Gastroesophageal sphincter (tissue), 4 donors: ENCODE measurements at regions not wholly inside any gene's neighbourhood (a gene's known extent, or its start where the extent isn't known, plus 50 kb on each side); places are given as distances from the start of the nearest gene placed in this dataset.
"Not testable (repeated sequence)": the region's sequence is repeated elsewhere in the genome, so short reads cannot be mapped to it uniquely, and the experiment has no call there.

Source experiments
- ATAC-seq: fragments of 150-250 bp; one replicate; pipeline ENCODE4 v1.9.1; 2016; ENCODE audit warnings: mild to moderate bottlenecking, moderate library complexity
- H3K27ac ChIP-seq, 4 donors: fragments of 200-600 bp; sonication (generic) in 3 of 4; 1 replicate in 3 of 4; 2 replicates in 1 of 4; pipeline ENCODE4 v1.5.1; 2016 to 2019
- H3K27me3 ChIP-seq: fragments of 200-600 bp; sonication (generic); one replicate; pipeline ENCODE4 v1.5.1; 2019
- H3K36me3 ChIP-seq, 2 donors: fragments of 200-600 bp; sonication (generic); one replicate each; pipeline ENCODE4 v1.5.1; 2019; ENCODE audit warnings: control low read depth in 1 of 2
- H3K4me1 ChIP-seq, 3 donors: fragments of 200-600 bp; sonication (generic); 1 replicate in 2 of 3; 2 replicates in 1 of 3; pipeline ENCODE4 v1.5.1; 2016 to 2019; ENCODE audit warnings: control low read depth in 2 of 3
- H3K4me3 ChIP-seq, 2 donors: fragments of 200-600 bp; sonication (generic); one replicate each; pipeline ENCODE4 v1.5.1; 2019; ENCODE audit warnings: mild to moderate bottlenecking in 1 of 2, moderate library complexity in 1 of 2
- H3K9me3 ChIP-seq, 3 donors: fragments of 200-600 bp; sonication (generic); one replicate each; pipeline ENCODE4 v1.5.1; 2017 to 2019; ENCODE audit warnings: control low read depth in 2 of 3
- EP300 ChIP-seq: sonication (generic); formaldehyde crosslinking; IDR thresholded peaks from one replicate; pipeline ENCODE4 v1.6.1; 2017; ENCODE audit warnings: antibody characterized with exemption, mild to moderate bottlenecking
- POLR2A ChIP-seq, 2 donors: fragments of 450-650 bp; IDR thresholded peaks; one replicate each; pipeline ENCODE4 v1.6.1; 2017; ENCODE audit warnings: antibody characterized with exemption in 2 of 2, mild to moderate bottlenecking in 2 of 2, moderate library complexity in 1 of 2
- POLR2AphosphoS5 ChIP-seq: sonication (generic); formaldehyde crosslinking; IDR thresholded peaks from one replicate; pipeline ENCODE4 v1.6.1; 2017; ENCODE audit warnings: antibody characterized with exemption
- WGBS, 2 donors: methylation state at CpG; one replicate each; pipeline ENCODE4 v1.1.5; 2018; ENCODE audit warnings: low coverage in 1 of 2; 5-methylcytosine and 5-hydroxymethylcytosine counted together
- TF ChIP-seq, protein P1 (sequence below), 4 experiments: fragments of 200-600 bp in 2 of 4; fragments of 450-650 bp in 2 of 4; sonication (generic) in 1 of 4; IDR thresholded peaks; one replicate each; pipeline ENCODE4 v1.5.1; 2017 to 2019; ENCODE audit warnings: antibody characterized with exemption in 4 of 4, mild to moderate bottlenecking in 2 of 4, moderate library complexity in 2 of 4

DNA sequence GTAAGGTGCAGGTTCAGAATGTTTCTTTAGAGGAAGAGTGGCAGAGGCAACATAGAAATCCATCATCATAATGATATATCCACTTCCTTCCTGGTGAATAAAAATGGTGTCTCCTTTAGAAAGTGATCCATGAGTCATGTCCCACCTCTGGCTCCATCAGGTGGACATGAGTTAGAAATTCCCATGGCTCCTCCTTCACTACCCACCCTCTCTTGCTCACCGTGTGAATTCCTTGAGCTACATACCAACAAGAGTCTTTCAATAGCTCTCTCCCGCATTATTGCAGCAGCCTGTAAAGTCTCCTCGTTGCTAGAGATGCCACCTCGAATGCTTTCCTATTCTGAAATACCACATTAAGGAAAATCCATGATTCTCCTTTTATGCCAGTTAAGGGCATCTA, 317.6 kb downstream of the LNPK start:
- Histone ChIP-seq H3K4me3 (no peak overlapping the region), H3K27me3 (peaks cover 68% of the 10 kb centered on the region), H3K36me3 (no peaks in the 10 kb centered on the region), H3K9me3 (no peaks in the 10 kb centered on the region), H3K27ac (no peak overlapping the region), H3K4me1 (no peaks in the 10 kb centered on the region)
- WGBS, 2 donors = 46 to 76% methylated on average over 4 of the region's 4 CpGs
- no peak for ATAC-seq
- TF ChIP-seq EP300 (no peak), POLR2AphosphoS5 (no peak), POLR2A (IDR thresholded peaks at IDR 0.05) (no peak)
- TF ChIP-seq, protein P1, sequence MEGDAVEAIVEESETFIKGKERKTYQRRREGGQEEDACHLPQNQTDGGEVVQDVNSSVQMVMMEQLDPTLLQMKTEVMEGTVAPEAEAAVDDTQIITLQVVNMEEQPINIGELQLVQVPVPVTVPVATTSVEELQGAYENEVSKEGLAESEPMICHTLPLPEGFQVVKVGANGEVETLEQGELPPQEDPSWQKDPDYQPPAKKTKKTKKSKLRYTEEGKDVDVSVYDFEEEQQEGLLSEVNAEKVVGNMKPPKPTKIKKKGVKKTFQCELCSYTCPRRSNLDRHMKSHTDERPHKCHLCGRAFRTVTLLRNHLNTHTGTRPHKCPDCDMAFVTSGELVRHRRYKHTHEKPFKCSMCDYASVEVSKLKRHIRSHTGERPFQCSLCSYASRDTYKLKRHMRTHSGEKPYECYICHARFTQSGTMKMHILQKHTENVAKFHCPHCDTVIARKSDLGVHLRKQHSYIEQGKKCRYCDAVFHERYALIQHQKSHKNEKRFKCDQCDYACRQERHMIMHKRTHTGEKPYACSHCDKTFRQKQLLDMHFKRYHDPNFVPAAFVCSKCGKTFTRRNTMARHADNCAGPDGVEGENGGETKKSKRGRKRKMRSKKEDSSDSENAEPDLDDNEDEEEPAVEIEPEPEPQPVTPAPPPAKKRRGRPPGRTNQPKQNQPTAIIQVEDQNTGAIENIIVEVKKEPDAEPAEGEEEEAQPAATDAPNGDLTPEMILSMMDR (IDR thresholded peaks at IDR 0.05) = no peak

DNA sequence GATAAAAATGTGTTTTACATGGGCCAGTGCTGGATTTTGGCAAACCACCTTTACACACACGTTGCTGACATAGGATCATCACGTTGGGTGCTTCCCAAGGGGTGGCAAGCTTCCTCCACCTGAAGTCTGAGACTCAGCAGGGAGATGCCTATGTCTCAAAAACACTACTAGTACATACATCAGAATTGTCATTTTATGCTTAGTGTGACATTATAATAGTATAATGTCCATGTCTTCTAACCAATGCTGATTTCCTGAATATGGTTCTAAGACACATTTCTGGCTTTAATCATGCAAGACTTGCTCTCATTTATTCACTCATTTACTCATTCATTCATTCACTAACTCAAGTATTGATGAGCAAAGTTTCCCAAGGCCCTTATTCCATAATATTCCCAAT, 322.3 kb downstream of the LNPK start:
- WGBS, 2 donors = 56 to 100% methylated on average over 1 to 2 of the region's 2 CpGs
- H3K4me1 ChIP-seq = no peaks in the 10 kb centered on the region
- H3K27ac ChIP-seq = no peak overlapping the region
- no peak overlapping the region for H3K4me3 ChIP-seq
- H3K9me3 ChIP-seq = no peaks in the 10 kb centered on the region
- ATAC-seq = no peak
- TF ChIP-seq POLR2AphosphoS5 (no peak), EP300 (no peak)
- TF ChIP-seq, protein P1 (IDR thresholded peaks at IDR 0.05) = no peak
- no peaks in the 10 kb centered on the region for H3K36me3 ChIP-seq
- peaks cover 32% of the 10 kb centered on the region for H3K27me3 ChIP-seq

DNA sequence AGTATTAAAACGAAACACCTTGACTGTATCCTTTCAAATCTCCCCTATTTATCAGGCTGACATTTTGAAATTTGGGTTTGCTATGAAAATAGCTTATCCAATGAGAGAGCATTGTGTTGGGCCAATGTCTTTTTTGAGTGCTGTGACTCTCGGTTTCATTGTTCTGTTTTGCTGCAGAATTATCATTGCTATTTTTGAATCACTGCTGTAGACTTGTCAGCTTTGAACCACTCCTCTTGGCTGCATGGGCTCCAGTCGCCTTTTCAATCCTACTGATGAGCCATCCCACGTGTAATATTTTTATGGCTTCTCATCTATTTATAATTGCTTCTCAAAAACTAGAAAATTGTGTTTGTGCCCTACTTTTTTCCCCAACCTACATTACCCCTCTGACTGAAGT, 322.8 kb downstream of the LNPK start:
- Histone ChIP-seq H3K4me3 (no peak overlapping the region), H3K27me3 (peaks cover 27% of the 10 kb centered on the region), H3K36me3 (no peaks in the 10 kb centered on the region), H3K27ac (no peak overlapping the region), H3K9me3 (peaks cover 0 to under 1% (median 0%) of the 10 kb centered on the region in 3 donors), H3K4me1 (no peaks in the 10 kb centered on the region)
- no peak for ATAC-seq
- WGBS, 2 donors = 64 to 82% methylated on average over 4 of the region's 4 CpGs
- TF ChIP-seq POLR2AphosphoS5 (no peak), POLR2A (IDR thresholded peaks at IDR 0.05) (no peak)
- TF ChIP-seq, protein P1 (IDR thresholded peaks at IDR 0.05) = no peak

DNA sequence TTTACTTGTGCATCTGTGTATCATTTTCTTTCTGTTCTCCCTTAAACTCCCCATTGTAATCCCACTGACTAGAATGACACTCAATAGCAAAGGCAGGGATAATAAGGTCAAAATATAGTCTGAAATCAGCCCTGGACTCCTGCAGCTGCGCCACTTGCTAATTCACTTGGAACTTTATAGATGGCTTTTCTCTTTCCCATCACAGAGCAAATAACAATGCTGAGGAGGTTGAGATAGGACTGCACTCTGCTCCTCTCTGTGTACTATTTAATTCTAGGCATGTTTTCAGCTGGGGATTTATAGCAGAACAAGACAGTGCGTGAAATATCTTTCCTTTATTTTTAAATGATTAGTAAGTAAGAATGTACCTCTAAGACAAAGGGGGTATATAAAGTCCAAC, 324.2 kb downstream of the LNPK start:
- no peak overlapping the region for H3K4me3 ChIP-seq
- H3K36me3 ChIP-seq = no peaks in the 10 kb centered on the region
- 53 to 74% methylated on average over 2 of the region's 2 CpGs for WGBS, 2 donors
- no peak for ATAC-seq
- peaks cover 13% of the 10 kb centered on the region for H3K27me3 ChIP-seq
- H3K9me3 ChIP-seq = peaks cover 0 to 14% (median 0%) of the 10 kb centered on the region in 3 donors
- no peaks in the 10 kb centered on the region for H3K4me1 ChIP-seq
- no peak overlapping the region for H3K27ac ChIP-seq
- TF ChIP-seq POLR2A (IDR thresholded peaks at IDR 0.05) = no peak
- no peak for TF ChIP-seq POLR2AphosphoS5
- TF ChIP-seq EP300 = no peak
- TF ChIP-seq, protein P1 (IDR thresholded peaks at IDR 0.05) = no peak

DNA sequence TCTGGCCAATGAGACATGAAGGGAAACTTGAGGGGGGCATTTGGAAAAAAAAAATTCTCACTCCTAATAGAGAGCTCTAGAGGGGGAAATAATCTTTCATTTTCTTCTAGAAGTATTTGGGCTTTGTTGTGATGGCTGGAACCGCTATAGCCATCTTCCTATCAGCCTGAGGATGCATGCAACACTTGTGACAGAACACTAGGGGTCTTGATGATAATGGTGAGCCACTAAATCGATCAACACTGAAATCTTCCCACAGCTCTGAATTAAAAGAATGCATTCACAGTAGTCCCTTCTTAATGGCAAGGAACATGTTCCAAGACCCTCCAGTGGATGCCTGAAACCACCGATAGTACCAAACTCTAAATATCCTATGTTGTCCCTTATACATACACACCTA, 325.3 kb downstream of the LNPK start:
- TF ChIP-seq, protein P1 (IDR thresholded peaks at IDR 0.05) = no peak
- no peak for ATAC-seq
- Histone ChIP-seq H3K4me1 (no peaks in the 10 kb centered on the region), H3K36me3 (no peaks in the 10 kb centered on the region), H3K9me3 (peaks cover 0 to 22% (median 0%) of the 10 kb centered on the region in 3 donors), H3K27ac (no peak overlapping the region), H3K27me3 (peaks cover 3% of the 10 kb centered on the region), H3K4me3 (no peak overlapping the region)
- WGBS, 2 donors = 58 to 72% methylated on average over 3 of the region's 3 CpGs

DNA sequence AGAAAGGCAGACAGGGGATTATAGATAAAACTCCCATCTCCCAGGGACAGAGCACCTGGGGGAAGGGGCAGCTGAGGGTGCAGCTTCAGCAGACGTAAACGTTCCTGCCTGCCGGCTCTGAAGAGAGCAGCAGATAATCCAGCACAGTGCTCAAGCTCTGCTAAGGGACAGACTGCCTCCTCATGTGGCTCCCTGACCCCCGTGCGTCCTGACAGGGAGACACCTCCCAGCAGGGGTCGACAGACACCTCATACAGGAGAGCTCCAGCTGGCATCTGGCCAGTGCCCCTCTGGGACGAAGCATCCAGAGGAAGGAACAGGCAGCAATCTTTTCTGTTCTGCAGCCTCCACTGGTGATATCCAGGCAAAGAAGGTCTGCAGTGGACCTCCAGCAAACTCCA, 333.3 kb downstream of the LNPK start:
- not testable (repeated sequence) for H3K4me3 ChIP-seq, H3K27ac ChIP-seq, H3K4me1 ChIP-seq, H3K36me3 ChIP-seq, ATAC-seq
- peaks cover 43% of the 10 kb centered on the region for H3K27me3 ChIP-seq
- H3K9me3 ChIP-seq = peaks cover 0 to 17% (median 0%) of the 10 kb centered on the region in 3 donors
- WGBS, 2 donors = no CpG with 5 or more reads among the region's 7 CpGs
